ENCODE measurements at regions not wholly inside any gene's neighbourhood (a gene's known extent, or its start where the extent isn't known, plus 50 kb on each side); places are given as distances from the start of the nearest gene placed in this dataset.

GRCh38 chr7:49397750-49398149, 375.7 kb upstream of the VWC2 start:
- TF ChIP-seq CTCF (IDR thresholded peaks at IDR 0.05; ENCODE audit: insufficient read depth, low read length, missing control alignments): no peak
- POLR2A ChIA-PET: no interaction called here
- no peak overlapping the region for H3K4me3 ChIP-seq (ENCODE audit: low read depth, low read length)
- DNase-seq (ENCODE audit: low read depth, low spot score): no peak
- CTCF ChIA-PET: no interaction called here

- CTCF ChIA-PET: no interaction called here
- POLR2A ChIA-PET: no interaction called here
- no peak overlapping the region for H3K4me3 ChIP-seq (ENCODE audit: low read depth, low read length)
- DNase-seq (ENCODE audit: low read depth, low spot score): no peak
- no peak for TF ChIP-seq CTCF (IDR thresholded peaks at IDR 0.05; ENCODE audit: insufficient read depth, low read length, missing control alignments)
These were observed 375.2 kb upstream of the VWC2 start for GRCh38 chr7:49398236-49398635.

- no peak for TF ChIP-seq CTCF (IDR thresholded peaks at IDR 0.05; ENCODE audit: insufficient read depth, low read length, missing control alignments)
- no peak for DNase-seq (ENCODE audit: low read depth, low spot score)
- ChIA-PET POLR2A (no interaction called here), CTCF (no interaction called here)
- no peak overlapping the region for H3K4me3 ChIP-seq (ENCODE audit: low read depth, low read length)
These were observed 374.7 kb upstream of the VWC2 start for GRCh38 chr7:49398746-49399145.

GRCh38 chr7:49400891-49401550, 372.4 kb upstream of the VWC2 start:
- H3K4me3 ChIP-seq (ENCODE audit: low read depth, low read length): no peak overlapping the region
- POLR2A ChIA-PET: no interaction called here
- TF ChIP-seq CTCF (IDR thresholded peaks at IDR 0.05; ENCODE audit: insufficient read depth, low read length, missing control alignments): no peak
- CTCF ChIA-PET: no interaction called here
- no peak for DNase-seq (ENCODE audit: low read depth, low spot score)

GRCh38 chr7:49403844-49404243, 369.6 kb upstream of the VWC2 start:
- ChIA-PET CTCF (no interaction called here), POLR2A (no interaction called here)
- no peak for TF ChIP-seq CTCF (IDR thresholded peaks at IDR 0.05; ENCODE audit: insufficient read depth, low read length, missing control alignments)
- no peak for DNase-seq (ENCODE audit: low read depth, low spot score)
- H3K4me3 ChIP-seq (ENCODE audit: low read depth, low read length): no peak overlapping the region

GRCh38 chr7:49407205-49407604, 366.2 kb upstream of the VWC2 start:
- ChIA-PET POLR2A (no interaction called here), CTCF (no interaction called here)
- no peak overlapping the region for H3K4me3 ChIP-seq (ENCODE audit: low read depth, low read length)
- no peak for TF ChIP-seq CTCF (IDR thresholded peaks at IDR 0.05; ENCODE audit: insufficient read depth, low read length, missing control alignments)
- DNase-seq (ENCODE audit: low read depth, low spot score): no peak
